GM13977 (cell line): ENCODE measurements at regions not wholly inside any gene's neighbourhood (a gene's known extent, or its start where the extent isn't known, plus 50 kb on each side); places are given as distances from the start of the nearest gene placed in this dataset.

ENCODE experiments used
- DNase-seq: peaks from one replicate; pipeline ENCODE4 v3.0.0; 2012; ENCODE audit warnings: low spot score
- CTCF ChIP-seq: IDR thresholded peaks from 2 replicates; pipeline ENCODE4 v1.5.1; 2012; ENCODE audit warnings: mild to moderate bottlenecking, control low read depth; ENCODE audit not compliant: insufficient read depth; ENCODE audit errors: extremely low read depth, missing control alignments
- in situ Hi-C: fragments of 300-500 bp; cut with MboI; formaldehyde crosslinking; loops from one replicate; pipeline ENCODE4 v1.12.0; 2022; ENCODE audit warnings: low sequenced_read_pairs, low pct_unique_long_range_greater_than_20kb, mixed read lengths, inconsistent platforms; ENCODE audit not compliant: unreplicated experiment

- in situ Hi-C loops = no loop called here
- no peak for DNase-seq
- TF ChIP-seq CTCF = no peak
These were observed 365.7 kb downstream of the LRIG3 start for GRCh38 chr12:58554522-58555157.

GRCh38 chr12:58557171-58557570 lies 363.1 kb downstream of the LRIG3 start:
- no peak for TF ChIP-seq CTCF
- in situ Hi-C loops = no loop called here
- DNase-seq = no peak

- in situ Hi-C loops = no loop called here
- TF ChIP-seq CTCF = no peak
- DNase-seq = no peak
These were observed 362.6 kb downstream of the LRIG3 start for GRCh38 chr12:58557661-58558060.

GRCh38 chr12:58563621-58564020 lies 356.7 kb downstream of the LRIG3 start:
- in situ Hi-C loops = no loop called here
- no peak for TF ChIP-seq CTCF
- DNase-seq = no peak

GRCh38 chr12:58564721-58565120 lies 355.6 kb downstream of the LRIG3 start:
- in situ Hi-C loops = no loop called here
- TF ChIP-seq CTCF = no peak

GRCh38 chr12:58566599-58566998 lies 353.7 kb downstream of the LRIG3 start:
- no peak for DNase-seq
- in situ Hi-C loops = no loop called here
- TF ChIP-seq CTCF = no peak

More at GRCh38 chr12:58564721-58565120, 355.6 kb downstream of the LRIG3 start:
- no peak for DNase-seq
